Esophagus squamous epithelium (tissue), 4 donors: ENCODE measurements at regions not wholly inside any gene's neighbourhood (a gene's known extent, or its start where the extent isn't known, plus 50 kb on each side); places are given as distances from the start of the nearest gene placed in this dataset.

ENCODE experiments used
- POLR2A ChIP-seq, 4 donors: fragments of 450-650 bp; IDR thresholded peaks; one replicate each; pipeline ENCODE4 v1.6.1; 2017; ENCODE audit warnings: antibody characterized with exemption in 4 of 4, mild to moderate bottlenecking in 4 of 4, moderate library complexity in 3 of 4
- TF ChIP-seq, protein P1 (sequence below), 6 experiments: fragments of 450-650 bp in 4 of 6; fragments of 200-600 bp in 2 of 6; sonication (generic) in 2 of 6; IDR thresholded peaks; one replicate each; pipeline ENCODE4 v1.5.1; 2016 to 2019; ENCODE audit warnings: antibody characterized with exemption in 6 of 6, mild to moderate bottlenecking in 4 of 6, moderate library complexity in 4 of 6

DNA sequence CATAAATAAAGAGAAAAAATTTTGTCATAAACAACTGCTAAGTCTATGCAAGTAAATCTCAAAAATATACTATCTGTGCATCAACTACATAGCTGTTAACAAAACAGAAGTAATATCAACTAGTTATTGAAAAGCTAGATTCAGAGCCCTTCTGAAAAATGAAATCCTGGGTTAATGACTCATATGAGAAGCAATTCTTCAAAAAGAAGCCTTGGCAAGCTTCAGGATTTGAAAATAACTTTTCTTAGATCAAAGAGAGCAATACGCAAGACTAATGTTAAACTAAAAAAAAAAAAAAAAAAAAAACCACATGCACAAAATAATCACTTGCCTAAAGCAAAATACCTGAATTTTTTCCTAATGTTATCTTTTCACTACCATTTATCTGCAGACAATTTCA, 566.1 kb upstream of the BOD1L1 start:
- TF ChIP-seq, protein P1, sequence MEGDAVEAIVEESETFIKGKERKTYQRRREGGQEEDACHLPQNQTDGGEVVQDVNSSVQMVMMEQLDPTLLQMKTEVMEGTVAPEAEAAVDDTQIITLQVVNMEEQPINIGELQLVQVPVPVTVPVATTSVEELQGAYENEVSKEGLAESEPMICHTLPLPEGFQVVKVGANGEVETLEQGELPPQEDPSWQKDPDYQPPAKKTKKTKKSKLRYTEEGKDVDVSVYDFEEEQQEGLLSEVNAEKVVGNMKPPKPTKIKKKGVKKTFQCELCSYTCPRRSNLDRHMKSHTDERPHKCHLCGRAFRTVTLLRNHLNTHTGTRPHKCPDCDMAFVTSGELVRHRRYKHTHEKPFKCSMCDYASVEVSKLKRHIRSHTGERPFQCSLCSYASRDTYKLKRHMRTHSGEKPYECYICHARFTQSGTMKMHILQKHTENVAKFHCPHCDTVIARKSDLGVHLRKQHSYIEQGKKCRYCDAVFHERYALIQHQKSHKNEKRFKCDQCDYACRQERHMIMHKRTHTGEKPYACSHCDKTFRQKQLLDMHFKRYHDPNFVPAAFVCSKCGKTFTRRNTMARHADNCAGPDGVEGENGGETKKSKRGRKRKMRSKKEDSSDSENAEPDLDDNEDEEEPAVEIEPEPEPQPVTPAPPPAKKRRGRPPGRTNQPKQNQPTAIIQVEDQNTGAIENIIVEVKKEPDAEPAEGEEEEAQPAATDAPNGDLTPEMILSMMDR (IDR thresholded peaks at IDR 0.05), result no peak
- no peak for TF ChIP-seq POLR2A (IDR thresholded peaks at IDR 0.05)
